ENCODE measurements at regions not wholly inside any gene's neighbourhood (a gene's known extent, or its start where the extent isn't known, plus 50 kb on each side); places are given as distances from the start of the nearest gene placed in this dataset.

DNA sequence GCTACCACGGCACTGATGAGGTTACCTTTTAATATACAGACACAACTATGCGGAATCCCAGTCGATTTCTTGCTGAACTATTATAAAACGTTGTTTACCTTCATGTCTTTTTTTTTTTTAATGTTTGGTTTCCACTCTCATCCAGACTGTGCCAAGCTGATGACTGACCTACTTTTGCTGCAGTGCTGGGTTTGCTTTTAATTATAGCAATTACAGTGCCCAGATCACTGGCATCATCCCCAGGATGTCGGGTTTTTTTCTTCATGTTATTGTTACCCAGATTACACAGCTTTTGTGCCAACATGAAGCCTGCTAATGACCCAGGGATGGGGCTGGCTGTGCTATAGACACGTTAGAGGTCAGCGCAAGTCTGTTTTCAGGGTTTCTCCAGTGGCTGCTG, 294.0 kb upstream of the ATP10A start:
- Histone ChIP-seq H3K9me3 (ENCODE audit: control insufficient read depth in 2 of 2, insufficient read depth in 1 of 2, low read depth in 1 of 2, low read length in 1 of 2) (no peaks in the 10 kb centered on the region), H3K36me3 (ENCODE audit: control insufficient read depth in 2 of 2, insufficient read depth in 2 of 2, low read length in 1 of 2) (no peaks in the 10 kb centered on the region), H3K27me3 (ENCODE audit: control insufficient read depth in 1 of 2, insufficient read depth in 2 of 2, low read length in 2 of 2) (no peaks in the 10 kb centered on the region), H3K4me1 (ENCODE audit: control insufficient read depth in 2 of 2, insufficient read depth in 2 of 2, low read length in 1 of 2) (no peaks in the 10 kb centered on the region), H3K27ac (ENCODE audit: low read depth in 2 of 2, low read length in 1 of 2) (peak overlapping the region in 1 of 2 donors; percentile 47), H3K4me3 (ENCODE audit: low read depth in 1 of 2, low read length in 2 of 2) (no peak overlapping the region)
- WGBS, 2 donors: 36 to 47% methylated on average over 7 of the region's 7 CpGs

DNA sequence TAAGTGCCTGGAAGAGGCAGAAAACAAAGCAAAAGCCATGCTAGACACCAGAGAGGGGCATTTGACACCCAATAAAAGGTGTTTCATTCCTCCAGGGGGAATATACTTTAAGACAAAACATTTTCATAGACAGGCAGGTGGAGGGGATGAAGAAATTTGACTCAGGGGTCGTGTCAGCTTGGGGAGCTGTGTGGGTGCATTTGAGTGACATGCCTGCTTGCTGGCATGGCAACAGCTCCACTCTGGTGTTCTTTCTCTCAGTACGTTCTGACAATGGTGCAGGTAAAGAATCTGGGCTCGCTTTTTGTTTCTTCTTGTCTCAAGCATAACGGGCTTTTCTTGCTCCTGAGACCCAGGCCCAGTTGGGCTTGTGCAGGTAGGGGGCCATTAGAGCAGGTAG, 292.9 kb upstream of the ATP10A start:
- WGBS, 2 donors: 62 to 68% methylated on average over 4 of the region's 4 CpGs

DNA sequence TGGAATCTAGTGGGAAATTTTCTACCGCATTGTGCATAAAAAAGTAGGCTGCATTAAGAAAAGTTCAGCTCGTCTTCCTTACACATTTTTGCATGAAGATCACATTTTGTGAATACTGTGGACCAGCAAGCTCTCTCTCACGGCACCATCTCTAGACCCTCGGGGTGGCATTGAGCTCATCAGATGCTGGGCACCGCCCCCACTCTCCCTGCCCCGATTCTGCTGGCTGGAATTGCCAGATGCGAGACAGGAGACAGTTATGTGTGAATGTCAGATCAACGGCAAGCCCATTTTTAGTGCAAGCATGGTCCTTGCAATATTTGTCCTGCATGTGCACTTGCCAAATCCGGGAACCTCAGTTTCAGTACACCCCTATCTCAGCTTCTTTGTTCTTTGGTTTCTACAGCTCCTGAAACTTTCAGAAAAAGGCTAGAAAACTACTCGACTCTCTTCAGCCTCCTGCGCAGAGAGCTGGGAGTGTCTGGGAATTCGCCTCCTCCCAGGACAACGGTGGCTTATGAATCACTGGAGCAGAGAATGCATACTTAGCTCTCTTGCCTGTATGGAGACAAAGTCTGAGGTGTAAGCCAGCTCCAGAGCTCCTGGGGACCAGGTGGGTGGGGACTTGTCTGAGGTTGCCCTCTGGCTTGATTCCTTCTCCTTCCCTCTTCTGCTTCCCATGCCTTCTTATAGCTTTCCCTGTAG, 285.2 kb upstream of the ATP10A start:
- no peaks in the 10 kb centered on the region for H3K4me1 ChIP-seq (ENCODE audit: control insufficient read depth in 2 of 2, insufficient read depth in 2 of 2, low read length in 1 of 2)
- H3K27ac ChIP-seq (ENCODE audit: low read depth in 2 of 2, low read length in 1 of 2): no peak overlapping the region
- no peaks in the 10 kb centered on the region for H3K9me3 ChIP-seq (ENCODE audit: control insufficient read depth in 2 of 2, insufficient read depth in 1 of 2, low read depth in 1 of 2, low read length in 1 of 2)
- WGBS, 2 donors: 83 to 84% methylated on average over 13 of the region's 13 CpGs
- no peaks in the 10 kb centered on the region for H3K27me3 ChIP-seq (ENCODE audit: control insufficient read depth in 1 of 2, insufficient read depth in 2 of 2, low read length in 2 of 2)
- no peak overlapping the region for H3K4me3 ChIP-seq (ENCODE audit: low read depth in 1 of 2, low read length in 2 of 2)
- no peaks in the 10 kb centered on the region for H3K36me3 ChIP-seq (ENCODE audit: control insufficient read depth in 2 of 2, insufficient read depth in 2 of 2, low read length in 1 of 2)

More for the DNA sequence above, 292.9 kb upstream of the ATP10A start:
- Histone ChIP-seq H3K27me3 (ENCODE audit: control insufficient read depth in 1 of 2, insufficient read depth in 2 of 2, low read length in 2 of 2) (no peaks in the 10 kb centered on the region), H3K4me3 (ENCODE audit: low read depth in 1 of 2, low read length in 2 of 2) (no peak overlapping the region), H3K9me3 (ENCODE audit: control insufficient read depth in 2 of 2, insufficient read depth in 1 of 2, low read depth in 1 of 2, low read length in 1 of 2) (no peaks in the 10 kb centered on the region), H3K36me3 (ENCODE audit: control insufficient read depth in 2 of 2, insufficient read depth in 2 of 2, low read length in 1 of 2) (no peaks in the 10 kb centered on the region), H3K4me1 (ENCODE audit: control insufficient read depth in 2 of 2, insufficient read depth in 2 of 2, low read length in 1 of 2) (no peaks in the 10 kb centered on the region), H3K27ac (ENCODE audit: low read depth in 2 of 2, low read length in 1 of 2) (no peak overlapping the region)

DNA sequence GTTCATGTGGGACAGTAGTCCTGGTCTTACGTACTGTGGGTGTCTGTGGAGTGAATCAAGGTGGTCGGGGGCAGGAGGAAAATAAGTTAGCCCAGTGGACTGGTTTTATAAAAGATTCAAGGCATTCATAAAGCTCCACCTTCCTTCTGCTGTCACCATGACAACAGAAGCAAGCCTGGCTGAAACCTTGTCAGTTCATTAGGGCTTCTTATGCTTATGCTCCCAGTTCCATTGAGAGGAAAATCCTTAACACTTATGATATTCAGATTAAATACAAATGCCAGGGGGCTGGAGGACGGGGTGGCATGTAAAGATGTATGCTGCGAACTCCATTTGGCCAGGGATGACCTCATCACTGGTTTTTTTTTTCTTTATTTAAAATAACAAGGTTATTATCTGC, 283.1 kb upstream of the ATP10A start:
- H3K4me1 ChIP-seq (ENCODE audit: control insufficient read depth in 2 of 2, insufficient read depth in 2 of 2, low read length in 1 of 2): no peaks in the 10 kb centered on the region
- H3K4me3 ChIP-seq (ENCODE audit: low read depth in 1 of 2, low read length in 2 of 2): no peak overlapping the region
- H3K27ac ChIP-seq (ENCODE audit: low read depth in 2 of 2, low read length in 1 of 2): no peak overlapping the region
- no peaks in the 10 kb centered on the region for H3K9me3 ChIP-seq (ENCODE audit: control insufficient read depth in 2 of 2, insufficient read depth in 1 of 2, low read depth in 1 of 2, low read length in 1 of 2)
- no peaks in the 10 kb centered on the region for H3K36me3 ChIP-seq (ENCODE audit: control insufficient read depth in 2 of 2, insufficient read depth in 2 of 2, low read length in 1 of 2)
- H3K27me3 ChIP-seq (ENCODE audit: control insufficient read depth in 1 of 2, insufficient read depth in 2 of 2, low read length in 2 of 2): no peaks in the 10 kb centered on the region
- 61% methylated on average over 4 of the region's 4 CpGs for WGBS, 2 donors

DNA sequence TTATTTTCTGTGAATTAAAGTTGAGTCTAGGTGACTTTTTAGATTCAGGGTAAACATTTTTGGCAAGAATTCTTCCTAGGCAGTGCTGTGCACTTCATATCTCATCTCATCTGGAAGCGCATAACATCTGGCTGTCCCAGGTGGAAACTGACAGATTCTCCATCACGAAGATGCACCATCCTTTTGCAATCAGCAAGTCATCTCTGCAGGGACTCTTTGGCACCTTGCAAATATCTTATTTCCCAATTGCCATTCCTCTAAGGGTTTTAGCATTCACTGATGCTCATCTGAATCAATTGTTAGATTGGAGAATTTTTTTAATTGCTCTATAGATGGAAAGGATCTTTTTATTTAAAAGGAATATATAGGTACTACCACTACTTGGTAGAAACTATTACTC, 282.7 kb upstream of the ATP10A start:
- Histone ChIP-seq H3K27me3 (ENCODE audit: control insufficient read depth in 1 of 2, insufficient read depth in 2 of 2, low read length in 2 of 2) (no peaks in the 10 kb centered on the region), H3K4me1 (ENCODE audit: control insufficient read depth in 2 of 2, insufficient read depth in 2 of 2, low read length in 1 of 2) (no peaks in the 10 kb centered on the region), H3K4me3 (ENCODE audit: low read depth in 1 of 2, low read length in 2 of 2) (no peak overlapping the region), H3K9me3 (ENCODE audit: control insufficient read depth in 2 of 2, insufficient read depth in 1 of 2, low read depth in 1 of 2, low read length in 1 of 2) (no peaks in the 10 kb centered on the region), H3K36me3 (ENCODE audit: control insufficient read depth in 2 of 2, insufficient read depth in 2 of 2, low read length in 1 of 2) (no peaks in the 10 kb centered on the region), H3K27ac (ENCODE audit: low read depth in 2 of 2, low read length in 1 of 2) (no peak overlapping the region)
- 81 to 87% methylated on average over 2 of the region's 2 CpGs for WGBS, 2 donors

DNA sequence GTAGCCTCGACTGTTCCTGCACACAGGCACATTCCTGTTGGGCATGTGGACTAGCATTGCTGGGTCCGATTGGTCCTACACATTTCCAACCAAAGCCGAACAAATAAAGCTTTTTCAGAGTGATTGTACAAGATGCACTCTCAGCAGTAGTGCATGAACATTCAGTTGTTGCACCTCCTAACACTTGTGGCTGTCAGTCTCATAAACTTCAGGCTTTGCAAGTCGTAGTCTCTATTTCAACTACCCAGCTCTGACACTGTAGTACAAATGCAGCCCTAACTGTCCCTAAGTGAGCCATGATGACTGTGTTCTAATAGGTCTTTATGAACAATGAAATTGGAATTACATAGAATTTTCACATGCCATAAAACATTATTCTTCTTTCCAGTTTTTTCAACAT, 281.7 kb upstream of the ATP10A start:
- Histone ChIP-seq H3K9me3 (ENCODE audit: control insufficient read depth in 2 of 2, insufficient read depth in 1 of 2, low read depth in 1 of 2, low read length in 1 of 2) (no peaks in the 10 kb centered on the region), H3K4me1 (ENCODE audit: control insufficient read depth in 2 of 2, insufficient read depth in 2 of 2, low read length in 1 of 2) (no peaks in the 10 kb centered on the region)

DNA sequence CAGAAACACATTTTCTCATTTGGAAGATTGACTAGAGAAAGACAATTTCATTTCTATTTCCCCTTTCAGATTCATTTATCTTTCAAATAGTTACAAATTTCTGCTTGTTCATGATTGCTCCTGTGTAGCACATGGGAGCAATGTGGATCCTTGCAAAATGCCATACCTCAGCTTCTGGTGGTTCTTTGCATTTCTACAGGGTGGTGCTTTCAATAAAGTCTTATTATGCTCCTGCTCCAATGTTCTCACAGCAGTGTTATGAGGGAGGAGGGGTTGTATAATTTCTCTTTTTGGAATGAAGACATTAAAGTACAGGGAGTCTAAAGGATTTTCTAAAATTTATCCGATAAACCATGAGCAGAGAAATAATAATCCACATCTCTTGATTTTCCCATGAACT, 280.1 kb upstream of the ATP10A start:
- H3K4me3 ChIP-seq (ENCODE audit: low read depth in 1 of 2, low read length in 2 of 2): no peak overlapping the region
- H3K27me3 ChIP-seq (ENCODE audit: control insufficient read depth in 1 of 2, insufficient read depth in 2 of 2, low read length in 2 of 2): no peaks in the 10 kb centered on the region
- no peak overlapping the region for H3K27ac ChIP-seq (ENCODE audit: low read depth in 2 of 2, low read length in 1 of 2)
- H3K9me3 ChIP-seq (ENCODE audit: control insufficient read depth in 2 of 2, insufficient read depth in 1 of 2, low read depth in 1 of 2, low read length in 1 of 2): no peaks in the 10 kb centered on the region
- no peaks in the 10 kb centered on the region for H3K36me3 ChIP-seq (ENCODE audit: control insufficient read depth in 2 of 2, insufficient read depth in 2 of 2, low read length in 1 of 2)
- H3K4me1 ChIP-seq (ENCODE audit: control insufficient read depth in 2 of 2, insufficient read depth in 2 of 2, low read length in 1 of 2): no peaks in the 10 kb centered on the region
- WGBS, 2 donors: 91 to 92% methylated on average over 1 of the region's 1 CpG

More for the DNA sequence above, 281.7 kb upstream of the ATP10A start:
- H3K36me3 ChIP-seq (ENCODE audit: control insufficient read depth in 2 of 2, insufficient read depth in 2 of 2, low read length in 1 of 2): no peaks in the 10 kb centered on the region
- no peak overlapping the region for H3K4me3 ChIP-seq (ENCODE audit: low read depth in 1 of 2, low read length in 2 of 2)
- no peaks in the 10 kb centered on the region for H3K27me3 ChIP-seq (ENCODE audit: control insufficient read depth in 1 of 2, insufficient read depth in 2 of 2, low read length in 2 of 2)
- WGBS, 2 donors: 76 to 79% methylated on average over 4 of the region's 4 CpGs
- H3K27ac ChIP-seq (ENCODE audit: low read depth in 2 of 2, low read length in 1 of 2): no peak overlapping the region

DNA sequence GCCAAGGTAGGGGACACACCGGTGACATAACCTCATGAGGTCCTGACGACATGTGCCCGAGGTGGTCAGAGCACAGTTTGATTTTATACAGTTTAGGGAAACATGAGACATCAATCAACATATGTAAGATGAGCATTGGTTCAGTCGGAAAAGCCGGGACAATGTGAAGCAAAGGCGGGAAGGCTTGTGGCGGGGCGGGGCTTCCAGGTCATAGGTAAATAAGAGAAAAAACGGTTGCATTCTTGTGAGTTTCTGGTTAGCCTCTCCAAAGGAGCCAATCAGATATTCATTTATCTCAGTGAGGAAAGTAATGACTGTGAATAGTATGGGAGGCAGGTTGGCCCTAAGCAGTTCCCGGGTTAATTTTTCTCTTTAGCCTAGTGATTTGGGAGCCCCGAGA, 271.7 kb upstream of the ATP10A start:
- WGBS, 2 donors: 65 to 75% methylated on average over 11 of the region's 11 CpGs
- H3K27me3 ChIP-seq (ENCODE audit: control insufficient read depth in 1 of 2, insufficient read depth in 2 of 2, low read length in 2 of 2): no peaks in the 10 kb centered on the region
- no peaks in the 10 kb centered on the region for H3K9me3 ChIP-seq (ENCODE audit: control insufficient read depth in 2 of 2, insufficient read depth in 1 of 2, low read depth in 1 of 2, low read length in 1 of 2)
- H3K4me1 ChIP-seq (ENCODE audit: control insufficient read depth in 2 of 2, insufficient read depth in 2 of 2, low read length in 1 of 2): no peaks in the 10 kb centered on the region
- no peak overlapping the region for H3K27ac ChIP-seq (ENCODE audit: low read depth in 2 of 2, low read length in 1 of 2)
- H3K36me3 ChIP-seq (ENCODE audit: control insufficient read depth in 2 of 2, insufficient read depth in 2 of 2, low read length in 1 of 2): no peaks in the 10 kb centered on the region
- no peak overlapping the region for H3K4me3 ChIP-seq (ENCODE audit: low read depth in 1 of 2, low read length in 2 of 2)

DNA sequence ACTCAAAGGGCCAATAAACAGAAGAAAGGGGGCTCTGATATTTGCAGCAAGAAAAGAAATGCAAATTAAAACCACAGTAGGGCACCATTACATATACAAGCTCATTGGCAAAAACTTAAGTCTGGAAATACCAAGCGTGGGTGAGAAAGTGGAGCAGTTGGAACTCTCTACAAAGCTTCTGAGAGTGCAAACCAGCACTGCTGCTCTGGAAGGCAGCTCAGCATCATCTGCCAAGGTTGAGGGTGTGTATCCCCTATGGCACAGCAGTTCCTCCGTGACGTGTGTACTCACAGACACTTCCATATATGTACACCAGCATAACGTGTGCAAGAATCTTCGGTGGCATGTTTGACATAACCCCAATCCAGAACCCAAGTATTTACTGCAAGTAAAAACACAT, 271.0 kb upstream of the ATP10A start:
- Histone ChIP-seq H3K9me3 (ENCODE audit: control insufficient read depth in 2 of 2, insufficient read depth in 1 of 2, low read depth in 1 of 2, low read length in 1 of 2) (no peaks in the 10 kb centered on the region), H3K27me3 (ENCODE audit: control insufficient read depth in 1 of 2, insufficient read depth in 2 of 2, low read length in 2 of 2) (no peaks in the 10 kb centered on the region), H3K4me3 (ENCODE audit: low read depth in 1 of 2, low read length in 2 of 2) (no peak overlapping the region), H3K4me1 (ENCODE audit: control insufficient read depth in 2 of 2, insufficient read depth in 2 of 2, low read length in 1 of 2) (no peaks in the 10 kb centered on the region), H3K36me3 (ENCODE audit: control insufficient read depth in 2 of 2, insufficient read depth in 2 of 2, low read length in 1 of 2) (no peaks in the 10 kb centered on the region), H3K27ac (ENCODE audit: low read depth in 2 of 2, low read length in 1 of 2) (no peak overlapping the region)
- WGBS, 2 donors: 72% methylated on average over 5 of the region's 5 CpGs

DNA sequence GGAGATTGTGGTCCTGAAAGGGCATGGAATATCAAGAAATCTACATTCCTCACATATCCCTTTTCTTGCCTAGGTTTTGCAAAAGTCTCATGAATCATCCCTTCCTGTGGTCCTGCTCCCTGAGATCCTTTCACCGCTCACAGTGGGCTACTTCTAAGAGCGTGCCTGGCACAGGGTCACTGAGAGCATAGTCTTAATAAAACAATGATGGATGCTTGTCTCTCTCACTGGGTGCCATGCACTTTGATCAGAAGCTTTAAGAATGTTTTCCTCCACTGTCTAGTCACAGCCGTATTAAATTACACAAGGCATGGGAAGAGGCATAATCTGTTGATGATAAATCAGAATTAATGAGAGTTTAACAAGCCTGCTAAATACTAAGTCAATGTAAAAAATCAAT, 269.7 kb upstream of the ATP10A start:
- Histone ChIP-seq H3K27ac (ENCODE audit: low read depth in 2 of 2, low read length in 1 of 2) (no peak overlapping the region), H3K9me3 (ENCODE audit: control insufficient read depth in 2 of 2, insufficient read depth in 1 of 2, low read depth in 1 of 2, low read length in 1 of 2) (no peaks in the 10 kb centered on the region), H3K36me3 (ENCODE audit: control insufficient read depth in 2 of 2, insufficient read depth in 2 of 2, low read length in 1 of 2) (no peaks in the 10 kb centered on the region), H3K4me1 (ENCODE audit: control insufficient read depth in 2 of 2, insufficient read depth in 2 of 2, low read length in 1 of 2) (no peaks in the 10 kb centered on the region), H3K4me3 (ENCODE audit: low read depth in 1 of 2, low read length in 2 of 2) (no peak overlapping the region), H3K27me3 (ENCODE audit: control insufficient read depth in 1 of 2, insufficient read depth in 2 of 2, low read length in 2 of 2) (no peaks in the 10 kb centered on the region)
- WGBS, 2 donors: 49 to 64% methylated on average over 3 of the region's 3 CpGs
